ENCODE measurements at regions not wholly inside any gene's neighbourhood (a gene's known extent, or its start where the extent isn't known, plus 50 kb on each side); places are given as distances from the start of the nearest gene placed in this dataset.
"Not testable (repeated sequence)": the region's sequence is repeated elsewhere in the genome, so short reads cannot be mapped to it uniquely, and the experiment has no call there.

GRCh38 chr1:146305442-146305841 lies 76.6 kb upstream of the NOTCH2NLA start:
- TF ChIP-seq ZNF274 (IDR thresholded peaks at IDR 0.05; ENCODE audit: low read depth, low read length); SUZ12 (IDR thresholded peaks at IDR 0.05; ENCODE audit: extremely low read depth, insufficient read depth, insufficient read length): not testable (repeated sequence)
